K562 (cell line): ENCODE measurements at regions not wholly inside any gene's neighbourhood (a gene's known extent, or its start where the extent isn't known, plus 50 kb on each side); places are given as distances from the start of the nearest gene placed in this dataset.

Source experiments
- CAMTA2 ChIP-seq: fragments of 250-450 bp; sonication (Bioruptor Pico); conservative IDR thresholded peaks from 2 replicates; pipeline ENCODE4 v1.5.1; 2022
- ELF1 ChIP-seq: fragments of 200-800 bp; sonication (Bioruptor generic); IDR thresholded peaks from 2 replicates; pipeline ENCODE4 v1.6.1; 2016; ENCODE audit warnings: missing genetic modification characterization, missing compliant biosample characterization
- ESRRA ChIP-seq: fragments of 450-650 bp; IDR thresholded peaks from 2 replicates; pipeline ENCODE4 v1.6.1; 2014; ENCODE audit warnings: low read depth, mild to moderate bottlenecking, moderate library complexity, borderline replicate concordance
- ESRRB ChIP-seq: fragments of 250-450 bp; sonication (Bioruptor Pico); IDR thresholded peaks from 2 replicates; pipeline ENCODE4 v1.5.0; 2020; ENCODE audit warnings: mild to moderate bottlenecking, moderate library complexity, borderline replicate concordance
- ETV5 ChIP-seq: sonication (generic); formaldehyde crosslinking; IDR thresholded peaks from 2 replicates; pipeline ENCODE4 v1.4.0; 2020; ENCODE audit warnings: low read depth, mild to moderate bottlenecking, missing genetic modification reagents
- HOXB6 ChIP-seq: fragments of 250-450 bp; sonication (Bioruptor Pico); IDR thresholded peaks from 2 replicates; pipeline ENCODE4 v1.5.1; 2022; ENCODE audit warnings: mild to moderate bottlenecking, borderline replicate concordance
- IFI16 ChIP-seq: fragments of 250-450 bp; sonication (Bioruptor Pico); IDR thresholded peaks from 2 replicates; pipeline ENCODE4 v2.1.2; 2022; ENCODE audit warnings: mild to moderate bottlenecking, inconsistent platforms
- KDM5B ChIP-seq: fragments of 200-600 bp; sonication (generic); IDR thresholded peaks from 2 replicates; pipeline ENCODE4 v1.6.1; 2012; ENCODE audit warnings: low read depth, mild to moderate bottlenecking, moderate library complexity, low read length, control low read depth, inconsistent platforms; ENCODE audit not compliant: insufficient replicate concordance
- NFIX ChIP-seq: fragments of 250-450 bp; sonication (Bioruptor Pico); IDR thresholded peaks from 2 replicates; pipeline ENCODE4 v1.4.0; 2020; ENCODE audit warnings: low read depth, mild to moderate bottlenecking, moderate library complexity
- NR2C2 ChIP-seq, 2 experiments: fragments of 200-800 bp in 1 of 2; sonication (Bioruptor generic) in 1 of 2; sonication (generic) in 1 of 2; formaldehyde crosslinking in 1 of 2; IDR thresholded peaks; 2 replicates each; pipeline versions ENCODE4 v1.6.1 to v1.8.0; 2016 to 2022; ENCODE audit warnings: mild to moderate bottlenecking in 1 of 2, missing compliant biosample characterization in 1 of 2, missing genetic modification characterization in 1 of 2, missing genetic modification reagents in 1 of 2
- TGIF2 ChIP-seq: sonication (generic); formaldehyde crosslinking; IDR thresholded peaks from 2 replicates; pipeline ENCODE4 v1.8.1; 2022; ENCODE audit warnings: mild to moderate bottlenecking, missing genetic modification reagents, moderate library complexity
- ZNF24 ChIP-seq: fragments of 450-650 bp; IDR thresholded peaks from 2 replicates; pipeline ENCODE4 v1.6.1; 2016
- ZNF551 ChIP-seq: fragments of 250-450 bp; sonication (Bioruptor Pico); IDR thresholded peaks from 2 replicates; pipeline ENCODE4 v1.5.0; 2021; ENCODE audit warnings: mild to moderate bottlenecking, moderate library complexity
- ZNF668 ChIP-seq: fragments of 250-450 bp; sonication (Bioruptor Pico); IDR thresholded peaks from 2 replicates; pipeline ENCODE4 v1.8.0; 2022; ENCODE audit warnings: mild to moderate bottlenecking, inconsistent platforms
- ZNF717 ChIP-seq: fragments of 250-450 bp; sonication (Bioruptor Pico); IDR thresholded peaks from 2 replicates; pipeline ENCODE4 v1.5.0; 2021
- ZNF79 ChIP-seq: fragments of 250-450 bp; sonication (Bioruptor Pico); IDR thresholded peaks from 2 replicates; pipeline ENCODE4 v1.4.0; 2020; ENCODE audit warnings: low read depth, mild to moderate bottlenecking, moderate library complexity
- TF ChIP-seq, protein P1 (sequence below): IDR thresholded peaks from 2 replicates; pipeline ENCODE4 v1.6.1; 2016; ENCODE audit warnings: missing genetic modification characterization, missing compliant biosample characterization
- TF ChIP-seq, protein P2 (sequence below): sonication (generic); formaldehyde crosslinking; IDR thresholded peaks from 2 replicates; pipeline ENCODE4 v1.8.0; 2022; ENCODE audit warnings: missing genetic modification reagents, mild to moderate bottlenecking, borderline replicate concordance
- TF ChIP-seq, protein P3 (sequence below): sonication (generic); formaldehyde crosslinking; IDR thresholded peaks from 2 replicates; pipeline ENCODE4 v1.8.0; 2022; ENCODE audit warnings: mild to moderate bottlenecking, missing genetic modification reagents
- TF ChIP-seq, protein P4 (sequence below): conservative IDR thresholded peaks from 2 replicates; pipeline ENCODE4 v1.6.1; 2011; ENCODE audit warnings: low read depth, mild to moderate bottlenecking, low read length; ENCODE audit not compliant: control insufficient read depth

DNA sequence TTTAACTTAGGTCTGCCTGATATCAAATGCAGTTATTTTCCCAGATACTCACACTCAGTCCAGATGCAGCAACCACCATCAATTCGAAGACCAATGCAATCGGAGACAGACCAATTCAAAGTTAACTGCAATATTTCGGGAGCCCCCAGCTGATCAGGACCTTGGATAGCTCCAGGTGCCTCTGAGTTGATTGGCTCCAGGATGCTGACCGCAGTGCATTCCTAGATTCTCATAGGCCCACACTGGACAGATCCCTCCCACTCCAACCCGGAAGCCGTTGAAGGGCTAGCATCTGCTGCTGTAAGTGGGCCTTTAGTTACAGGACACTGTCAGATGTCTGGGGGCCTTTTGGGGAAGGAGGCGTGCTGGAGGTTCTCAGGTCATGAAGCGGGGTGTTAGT, 89.5 kb upstream of the ATP2B2 start (continued):
- TF ChIP-seq, protein P1, sequence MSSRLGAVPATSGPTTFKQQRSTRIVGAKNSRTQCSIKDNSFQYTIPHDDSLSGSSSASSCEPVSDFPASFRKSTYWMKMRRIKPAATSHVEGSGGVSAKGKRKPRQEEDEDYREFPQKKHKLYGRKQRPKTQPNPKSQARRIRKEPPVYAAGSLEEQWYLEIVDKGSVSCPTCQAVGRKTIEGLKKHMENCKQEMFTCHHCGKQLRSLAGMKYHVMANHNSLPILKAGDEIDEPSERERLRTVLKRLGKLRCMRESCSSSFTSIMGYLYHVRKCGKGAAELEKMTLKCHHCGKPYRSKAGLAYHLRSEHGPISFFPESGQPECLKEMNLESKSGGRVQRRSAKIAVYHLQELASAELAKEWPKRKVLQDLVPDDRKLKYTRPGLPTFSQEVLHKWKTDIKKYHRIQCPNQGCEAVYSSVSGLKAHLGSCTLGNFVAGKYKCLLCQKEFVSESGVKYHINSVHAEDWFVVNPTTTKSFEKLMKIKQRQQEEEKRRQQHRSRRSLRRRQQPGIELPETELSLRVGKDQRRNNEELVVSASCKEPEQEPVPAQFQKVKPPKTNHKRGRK (tag), result no peak
- TF ChIP-seq ZNF717 (CRISPR knock-in tag) (no peak), ESRRA (peak; percentile 67; the same call in 1 of the 2 replicates), KDM5B (no peak), ETV5 (CRISPR knock-in tag) (0 out of 2 replicates have a peak, but pooled peaks have one; percentile 23), ZNF551 (CRISPR knock-in tag) (no peak), NFIX (no peak), ELF1 (tag) (peak; percentile 76), NR2C2 (CRISPR knock-in tag; IDR thresholded peaks at IDR 0.05) (no peak), NR2C2 (tag; IDR thresholded peaks at IDR 0.05) (0 out of 2 replicates have a peak, but pooled peaks have one; percentile 18), CAMTA2 (CRISPR knock-in tag) (no peak), ESRRB (CRISPR knock-in tag) (no peak), ZNF79 (no peak), IFI16 (no peak), HOXB6 (CRISPR knock-in tag) (no peak), ZNF24 (no peak), ZNF668 (CRISPR knock-in tag) (no peak), TGIF2 (CRISPR knock-in tag) (no peak)
- TF ChIP-seq, protein P2, sequence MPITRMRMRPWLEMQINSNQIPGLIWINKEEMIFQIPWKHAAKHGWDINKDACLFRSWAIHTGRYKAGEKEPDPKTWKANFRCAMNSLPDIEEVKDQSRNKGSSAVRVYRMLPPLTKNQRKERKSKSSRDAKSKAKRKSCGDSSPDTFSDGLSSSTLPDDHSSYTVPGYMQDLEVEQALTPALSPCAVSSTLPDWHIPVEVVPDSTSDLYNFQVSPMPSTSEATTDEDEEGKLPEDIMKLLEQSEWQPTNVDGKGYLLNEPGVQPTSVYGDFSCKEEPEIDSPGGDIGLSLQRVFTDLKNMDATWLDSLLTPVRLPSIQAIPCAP (CRISPR knock-in tag), result 0 out of 2 replicates have a peak, but pooled peaks have one; percentile 51
- TF ChIP-seq, protein P3, sequence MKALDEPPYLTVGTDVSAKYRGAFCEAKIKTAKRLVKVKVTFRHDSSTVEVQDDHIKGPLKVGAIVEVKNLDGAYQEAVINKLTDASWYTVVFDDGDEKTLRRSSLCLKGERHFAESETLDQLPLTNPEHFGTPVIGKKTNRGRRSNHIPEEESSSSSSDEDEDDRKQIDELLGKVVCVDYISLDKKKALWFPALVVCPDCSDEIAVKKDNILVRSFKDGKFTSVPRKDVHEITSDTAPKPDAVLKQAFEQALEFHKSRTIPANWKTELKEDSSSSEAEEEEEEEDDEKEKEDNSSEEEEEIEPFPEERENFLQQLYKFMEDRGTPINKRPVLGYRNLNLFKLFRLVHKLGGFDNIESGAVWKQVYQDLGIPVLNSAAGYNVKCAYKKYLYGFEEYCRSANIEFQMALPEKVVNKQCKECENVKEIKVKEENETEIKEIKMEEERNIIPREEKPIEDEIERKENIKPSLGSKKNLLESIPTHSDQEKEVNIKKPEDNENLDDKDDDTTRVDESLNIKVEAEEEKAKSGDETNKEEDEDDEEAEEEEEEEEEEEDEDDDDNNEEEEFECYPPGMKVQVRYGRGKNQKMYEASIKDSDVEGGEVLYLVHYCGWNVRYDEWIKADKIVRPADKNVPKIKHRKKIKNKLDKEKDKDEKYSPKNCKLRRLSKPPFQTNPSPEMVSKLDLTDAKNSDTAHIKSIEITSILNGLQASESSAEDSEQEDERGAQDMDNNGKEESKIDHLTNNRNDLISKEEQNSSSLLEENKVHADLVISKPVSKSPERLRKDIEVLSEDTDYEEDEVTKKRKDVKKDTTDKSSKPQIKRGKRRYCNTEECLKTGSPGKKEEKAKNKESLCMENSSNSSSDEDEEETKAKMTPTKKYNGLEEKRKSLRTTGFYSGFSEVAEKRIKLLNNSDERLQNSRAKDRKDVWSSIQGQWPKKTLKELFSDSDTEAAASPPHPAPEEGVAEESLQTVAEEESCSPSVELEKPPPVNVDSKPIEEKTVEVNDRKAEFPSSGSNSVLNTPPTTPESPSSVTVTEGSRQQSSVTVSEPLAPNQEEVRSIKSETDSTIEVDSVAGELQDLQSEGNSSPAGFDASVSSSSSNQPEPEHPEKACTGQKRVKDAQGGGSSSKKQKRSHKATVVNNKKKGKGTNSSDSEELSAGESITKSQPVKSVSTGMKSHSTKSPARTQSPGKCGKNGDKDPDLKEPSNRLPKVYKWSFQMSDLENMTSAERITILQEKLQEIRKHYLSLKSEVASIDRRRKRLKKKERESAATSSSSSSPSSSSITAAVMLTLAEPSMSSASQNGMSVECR (CRISPR knock-in tag), result peak; percentile 59
- TF ChIP-seq, protein P4, sequence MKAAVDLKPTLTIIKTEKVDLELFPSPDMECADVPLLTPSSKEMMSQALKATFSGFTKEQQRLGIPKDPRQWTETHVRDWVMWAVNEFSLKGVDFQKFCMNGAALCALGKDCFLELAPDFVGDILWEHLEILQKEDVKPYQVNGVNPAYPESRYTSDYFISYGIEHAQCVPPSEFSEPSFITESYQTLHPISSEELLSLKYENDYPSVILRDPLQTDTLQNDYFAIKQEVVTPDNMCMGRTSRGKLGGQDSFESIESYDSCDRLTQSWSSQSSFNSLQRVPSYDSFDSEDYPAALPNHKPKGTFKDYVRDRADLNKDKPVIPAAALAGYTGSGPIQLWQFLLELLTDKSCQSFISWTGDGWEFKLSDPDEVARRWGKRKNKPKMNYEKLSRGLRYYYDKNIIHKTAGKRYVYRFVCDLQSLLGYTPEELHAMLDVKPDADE, result no peak
